PC-3 (cell line): ENCODE measurements at regions not wholly inside any gene's neighbourhood (a gene's known extent, or its start where the extent isn't known, plus 50 kb on each side); places are given as distances from the start of the nearest gene placed in this dataset.

Experiments used
- ATAC-seq: fragments of 200-7000 bp; cut with Tn5 transposase; 2 replicates; pipeline ENCODE4 v1.9.1; 2020; ENCODE audit warnings: mild to moderate bottlenecking, moderate library complexity
- BruUV-seq: library from RNA; stranded (reverse); fragments of 400-500 nt; replicated peaks from 2 replicates; lab custom pipeline; 2021; lab: Mats Ljungman, UMichigan
- CTCF ChIA-PET: fragments of 300-600 bp; sonication (Branson Sonifier 250); formaldehyde crosslinking; loops from one replicate; lab custom pipeline; 2022; ENCODE audit warnings: antibody characterized with exemption; lab: Charles Lee
- POLR2A ChIA-PET: fragments of 300-600 bp; sonication (Branson Sonifier 250); formaldehyde crosslinking; loops from one replicate; lab custom pipeline; 2022; ENCODE audit warnings: antibody characterized with exemption; ENCODE audit not compliant: unreplicated experiment; lab: Charles Lee
- DNase-seq: peaks from one replicate; pipeline ENCODE4 v3.0.0-alpha.2; 2015
- H2AFZ ChIP-seq: fragments of 300-600 bp; sonication (generic); 2 replicates; pipeline ENCODE4 v1.6.0; 2016; ENCODE audit warnings: antibody characterized with exemption, low read length
- H3F3A ChIP-seq: fragments of 300-600 bp; sonication (generic); one replicate; pipeline ENCODE4 v1.6.0; 2017; ENCODE audit warnings: antibody characterized with exemption, low read length, control low read depth, mild to moderate bottlenecking; ENCODE audit not compliant: unreplicated experiment
- H3K27ac ChIP-seq: fragments of 300-600 bp; sonication (generic); 2 replicates; pipeline ENCODE4 v1.5.1; 2016; ENCODE audit warnings: mild to moderate bottlenecking, low read length
- H3K27me3 ChIP-seq: fragments of 300-600 bp; sonication (generic); 2 replicates; pipeline ENCODE4 v1.6.1; 2016; ENCODE audit warnings: low read length, mixed read lengths
- H3K36me3 ChIP-seq: fragments of 300-600 bp; sonication (generic); 2 replicates; pipeline ENCODE4 v1.6.1; 2016; ENCODE audit warnings: low read depth, mixed run types, low read length, mixed read lengths
- H3K4me1 ChIP-seq: fragments of 300-600 bp; sonication (generic); 2 replicates; pipeline ENCODE4 v1.5.1; 2016; ENCODE audit warnings: low read length; ENCODE audit not compliant: insufficient read depth
- H3K4me2 ChIP-seq: fragments of 300-600 bp; sonication (generic); 2 replicates; pipeline ENCODE4 v1.6.0; 2016; ENCODE audit warnings: low read length
- H3K4me3 ChIP-seq: fragments of 300-600 bp; sonication (generic); 2 replicates; pipeline ENCODE4 v1.5.1; 2016; ENCODE audit warnings: mild to moderate bottlenecking, low read length, mixed read lengths
- H3K79me2 ChIP-seq: fragments of 300-600 bp; sonication (generic); 2 replicates; pipeline ENCODE4 v1.6.1; 2017; ENCODE audit warnings: low read length, mixed read lengths
- H3K9ac ChIP-seq: fragments of 300-600 bp; sonication (generic); 2 replicates; pipeline ENCODE4 v1.6.0; 2016; ENCODE audit warnings: mild to moderate bottlenecking, low read length
- H3K9me2 ChIP-seq: fragments of 300-600 bp; sonication (generic); replicated peaks from 2 replicates; pipeline ENCODE4 v1.6.1; 2016; ENCODE audit warnings: mixed run types, low read length, mixed read lengths
- H3K9me3 ChIP-seq: fragments of 300-600 bp; sonication (generic); 2 replicates; pipeline ENCODE4 v1.6.1; 2016; ENCODE audit warnings: low read length, mixed read lengths
- H4K20me1 ChIP-seq: fragments of 300-600 bp; sonication (generic); 2 replicates; pipeline ENCODE4 v1.6.1; 2016; ENCODE audit warnings: low read length, mixed read lengths
- CTCF ChIP-seq: fragments of 300-600 bp; sonication (generic); conservative IDR thresholded peaks from 2 replicates; pipeline ENCODE4 v1.5.1; 2017; ENCODE audit warnings: antibody characterized with exemption, low read depth, mild to moderate bottlenecking, low read length
- EZH2 ChIP-seq: fragments of 300-600 bp; sonication (generic); IDR thresholded peaks from one replicate; pipeline ENCODE4 v1.6.1; 2017; ENCODE audit warnings: antibody characterized with exemption, mild to moderate bottlenecking, low read length; ENCODE audit not compliant: unreplicated experiment
- EZH2phosphoT487 ChIP-seq: fragments of 300-600 bp; sonication (generic); IDR thresholded peaks from 2 replicates; pipeline ENCODE4 v1.6.1; 2018; ENCODE audit warnings: mild to moderate bottlenecking, antibody characterized with exemption, low read length, borderline replicate concordance
- intact Hi-C: fragments of 100-400 bp; cut with micrococcal nuclease; formaldehyde crosslinking; loops from 2 replicates; pipeline ENCODE4 v1.9.0; 2023

- no peaks in the 10 kb centered on the region for H4K20me1 ChIP-seq
- intact Hi-C loops: no loop called here
- no peak overlapping the region for H3K27ac ChIP-seq
- TF ChIP-seq CTCF (no peak), EZH2 (no peak), EZH2phosphoT487 (no peak)
- peaks cover 12% of the 10 kb centered on the region for H3K4me1 ChIP-seq
- ChIA-PET CTCF (no interaction called here), POLR2A (no interaction called here)
- no peaks in the 10 kb centered on the region for H3K27me3 ChIP-seq
- no peak overlapping the region for H3K9ac ChIP-seq
- H3K4me3 ChIP-seq: no peak overlapping the region
- ATAC-seq: no peak
- no peak overlapping the region for H3K4me2 ChIP-seq
- BruUV-seq: no TSS peak
- H3K79me2 ChIP-seq: no peaks in the 10 kb centered on the region
- H3K36me3 ChIP-seq: no peaks in the 10 kb centered on the region
- no peaks in the 10 kb centered on the region for H3K9me3 ChIP-seq
- no peaks in the 10 kb centered on the region for H3K9me2 ChIP-seq
- no peak overlapping the region for H2AFZ ChIP-seq
- H3F3A ChIP-seq: no peaks in the 10 kb centered on the region
- no peak for DNase-seq
These were observed 341.0 kb downstream of the MEIS1 start for GRCh38 chr2:66775730-66776422.

GRCh38 chr2:66781804-66782203, 346.9 kb downstream of the MEIS1 start:
- no TSS peak for BruUV-seq
- no peaks in the 10 kb centered on the region for H3K4me1 ChIP-seq
- H2AFZ ChIP-seq: no peak overlapping the region
- ATAC-seq: no peak
- no peaks in the 10 kb centered on the region for H3K36me3 ChIP-seq
- no peaks in the 10 kb centered on the region for H3K9me2 ChIP-seq
- ChIA-PET POLR2A (no interaction called here), CTCF (no interaction called here)
- H3F3A ChIP-seq: no peaks in the 10 kb centered on the region
- TF ChIP-seq EZH2phosphoT487 (no peak), EZH2 (no peak), CTCF (no peak)
- intact Hi-C loops: no loop called here
- H3K79me2 ChIP-seq: no peaks in the 10 kb centered on the region
- H3K9me3 ChIP-seq: no peaks in the 10 kb centered on the region
- H4K20me1 ChIP-seq: no peaks in the 10 kb centered on the region
- no peak overlapping the region for H3K9ac ChIP-seq
- no peaks in the 10 kb centered on the region for H3K27me3 ChIP-seq
- no peak overlapping the region for H3K4me2 ChIP-seq
- no peak for DNase-seq
- no peak overlapping the region for H3K27ac ChIP-seq
- H3K4me3 ChIP-seq: no peak overlapping the region

GRCh38 chr2:66782780-66783361, 347.9 kb downstream of the MEIS1 start:
- Histone ChIP-seq H3K9ac (no peak overlapping the region), H3K4me1 (no peaks in the 10 kb centered on the region), H3K4me3 (no peak overlapping the region), H2AFZ (no peak overlapping the region), H3K4me2 (no peak overlapping the region), H3F3A (no peaks in the 10 kb centered on the region), H3K36me3 (no peaks in the 10 kb centered on the region), H3K9me3 (no peaks in the 10 kb centered on the region), H4K20me1 (no peaks in the 10 kb centered on the region), H3K27ac (no peak overlapping the region), H3K27me3 (no peaks in the 10 kb centered on the region), H3K9me2 (no peaks in the 10 kb centered on the region), H3K79me2 (no peaks in the 10 kb centered on the region)
- intact Hi-C loops: no loop called here
- DNase-seq: no peak
- BruUV-seq: no TSS peak
- TF ChIP-seq EZH2phosphoT487 (no peak), CTCF (no peak), EZH2 (no peak)
- CTCF ChIA-PET: no interaction called here
- POLR2A ChIA-PET: no interaction called here
- no peak for ATAC-seq
